ENCODE measurements at regions not wholly inside any gene's neighbourhood (a gene's known extent, or its start where the extent isn't known, plus 50 kb on each side); places are given as distances from the start of the nearest gene placed in this dataset.

GRCh38 chr4:147014946-147015345 lies 69.3 kb upstream of the TTC29 start:
- DNase-seq (ENCODE audit: low read depth), result no peak

GRCh38 chr4:147015491-147015890 lies 69.8 kb upstream of the TTC29 start:
- TF ChIP-seq CTCF (IDR thresholded peaks at IDR 0.05; ENCODE audit: low read length, missing control alignments), result no peak
- no peak for DNase-seq (ENCODE audit: low read depth)
- H3K4me3 ChIP-seq (replicated peaks; ENCODE audit: low read depth, low read length), result no peak overlapping the region

More at GRCh38 chr4:147014946-147015345, 69.3 kb upstream of the TTC29 start:
- no peak overlapping the region for H3K4me3 ChIP-seq (replicated peaks; ENCODE audit: low read depth, low read length)
- no peak for TF ChIP-seq CTCF (IDR thresholded peaks at IDR 0.05; ENCODE audit: low read length, missing control alignments)

GRCh38 chr4:147017081-147017480 lies 71.4 kb upstream of the TTC29 start:
- TF ChIP-seq CTCF (IDR thresholded peaks at IDR 0.05; ENCODE audit: low read length, missing control alignments), result no peak
- DNase-seq (ENCODE audit: low read depth), result peak; percentile 16
- no peak overlapping the region for H3K4me3 ChIP-seq (replicated peaks; ENCODE audit: low read depth, low read length)

GRCh38 chr4:147019091-147019490 lies 73.4 kb upstream of the TTC29 start:
- H3K4me3 ChIP-seq (replicated peaks; ENCODE audit: low read depth, low read length), result no peak overlapping the region
- peak; percentile 76 for TF ChIP-seq CTCF (IDR thresholded peaks at IDR 0.05; ENCODE audit: low read length, missing control alignments)

GRCh38 chr4:147020456-147020855 lies 74.8 kb upstream of the TTC29 start:
- no peak for TF ChIP-seq CTCF (IDR thresholded peaks at IDR 0.05; ENCODE audit: low read length, missing control alignments)
- DNase-seq (ENCODE audit: low read depth), result no peak
- H3K4me3 ChIP-seq (replicated peaks; ENCODE audit: low read depth, low read length), result no peak overlapping the region

More at GRCh38 chr4:147019091-147019490, 73.4 kb upstream of the TTC29 start:
- peak; percentile 79 for DNase-seq (ENCODE audit: low read depth)

GRCh38 chr4:147025042-147025441 lies 79.4 kb upstream of the TTC29 start:
- TF ChIP-seq CTCF (IDR thresholded peaks at IDR 0.05; ENCODE audit: low read length, missing control alignments), result no peak
- peak; percentile 8 for DNase-seq (ENCODE audit: low read depth)
- H3K4me3 ChIP-seq (replicated peaks; ENCODE audit: low read depth, low read length), result no peak overlapping the region

GRCh38 chr4:147029296-147029695 lies 83.6 kb upstream of the TTC29 start:
- DNase-seq (ENCODE audit: low read depth), result no peak
- no peak overlapping the region for H3K4me3 ChIP-seq (replicated peaks; ENCODE audit: low read depth, low read length)
- TF ChIP-seq CTCF (IDR thresholded peaks at IDR 0.05; ENCODE audit: low read length, missing control alignments), result no peak
